GM18511 (cell line): ENCODE measurements at regions not wholly inside any gene's neighbourhood (a gene's known extent, or its start where the extent isn't known, plus 50 kb on each side); places are given as distances from the start of the nearest gene placed in this dataset.

Experiments
- ATAC-seq: cut with Tn5 transposase; IDR thresholded peaks from one replicate; pipeline ENCODE4 v1.9.1; 2021; ENCODE audit warnings: mild to moderate bottlenecking, moderate library complexity; ENCODE audit not compliant: unreplicated experiment

GRCh38 chr7:18081617-18082016 lies 54.0 kb upstream of the PRPS1L1 start:
- no peak for ATAC-seq

GRCh38 chr7:18082169-18082568 lies 54.5 kb upstream of the PRPS1L1 start:
- ATAC-seq, result no peak

- no peak for ATAC-seq
These were observed 58.7 kb upstream of the PRPS1L1 start for GRCh38 chr7:18086165-18087025.

GRCh38 chr7:18087026-18087686 lies 59.5 kb upstream of the PRPS1L1 start:
- no peak for ATAC-seq

GRCh38 chr7:18087687-18088078 lies 60.0 kb upstream of the PRPS1L1 start:
- ATAC-seq, result no peak

- ATAC-seq, result no peak
These were observed 68.4 kb upstream of the PRPS1L1 start for GRCh38 chr7:18096087-18096486.

GRCh38 chr7:18102576-18102975 lies 74.9 kb upstream of the PRPS1L1 start:
- no peak for ATAC-seq

GRCh38 chr7:18103436-18104218 lies 76.0 kb upstream of the PRPS1L1 start:
- ATAC-seq, result no peak

GRCh38 chr7:18109762-18110161 lies 82.1 kb upstream of the PRPS1L1 start:
- no peak for ATAC-seq

- ATAC-seq, result no peak
These were observed 89.0 kb upstream of the PRPS1L1 start for GRCh38 chr7:18116661-18117060.

GRCh38 chr7:18117482-18117881 lies 89.8 kb upstream of the PRPS1L1 start:
- ATAC-seq, result no peak

- no peak for ATAC-seq
These were observed 92.3 kb upstream of the PRPS1L1 start for GRCh38 chr7:18119985-18120384.

- no peak for ATAC-seq
These were observed 96.0 kb upstream of the PRPS1L1 start for GRCh38 chr7:18123508-18124239.

- no peak for ATAC-seq
These were observed 97.8 kb upstream of the PRPS1L1 start for GRCh38 chr7:18125476-18125875.

- no peak for ATAC-seq
These were observed 98.6 kb upstream of the PRPS1L1 start for GRCh38 chr7:18126281-18126680.

GRCh38 chr7:18128846-18129245 lies 101.2 kb upstream of the PRPS1L1 start:
- no peak for ATAC-seq

GRCh38 chr7:18132811-18133210 lies 105.2 kb upstream of the PRPS1L1 start:
- ATAC-seq, result no peak

GRCh38 chr7:18133921-18134320 lies 106.3 kb upstream of the PRPS1L1 start:
- no peak for ATAC-seq

- no peak for ATAC-seq
These were observed 113.3 kb upstream of the PRPS1L1 start for GRCh38 chr7:18140943-18141342.

- ATAC-seq, result peak; percentile 45
These were observed 116.5 kb upstream of the PRPS1L1 start for GRCh38 chr7:18144166-18144565.

- no peak for ATAC-seq
These were observed 117.5 kb upstream of the PRPS1L1 start for GRCh38 chr7:18145160-18145559.
